ENCODE measurements at regions not wholly inside any gene's neighbourhood (a gene's known extent, or its start where the extent isn't known, plus 50 kb on each side); places are given as distances from the start of the nearest gene placed in this dataset.
"Not testable (repeated sequence)": the region's sequence is repeated elsewhere in the genome, so short reads cannot be mapped to it uniquely, and the experiment has no call there.

GRCh38 chr13:69649063-69649392 lies 458.6 kb upstream of the ATXN8OS start:
- DNase-seq (ENCODE audit: low read depth, low spot score): no peak
- no peak overlapping the region for H3K27ac ChIP-seq

GRCh38 chr13:69648340-69649062 lies 459.1 kb upstream of the ATXN8OS start:
- DNase-seq (ENCODE audit: low read depth, low spot score): no peak
- no peak overlapping the region for H3K27ac ChIP-seq

- no peak overlapping the region for H3K27ac ChIP-seq
- DNase-seq (ENCODE audit: low read depth, low spot score): no peak
These were observed 463.2 kb upstream of the ATXN8OS start for GRCh38 chr13:69644447-69644846.

GRCh38 chr13:69641773-69642172 lies 465.9 kb upstream of the ATXN8OS start:
- H3K27ac ChIP-seq: no peak overlapping the region
- no peak for DNase-seq (ENCODE audit: low read depth, low spot score)

- no peak overlapping the region for H3K27ac ChIP-seq
- DNase-seq (ENCODE audit: low read depth, low spot score): no peak
These were observed 474.6 kb upstream of the ATXN8OS start for GRCh38 chr13:69633044-69633443.

- H3K27ac ChIP-seq: no peak overlapping the region
These were observed 483.7 kb upstream of the ATXN8OS start for GRCh38 chr13:69623973-69624372.

GRCh38 chr13:69619651-69620050 lies 488.0 kb upstream of the ATXN8OS start:
- no peak overlapping the region for H3K27ac ChIP-seq
- DNase-seq (ENCODE audit: low read depth, low spot score): no peak

More at GRCh38 chr13:69623973-69624372, 483.7 kb upstream of the ATXN8OS start:
- DNase-seq (ENCODE audit: low read depth, low spot score): no peak

GRCh38 chr13:69618838-69619237 lies 488.8 kb upstream of the ATXN8OS start:
- no peak for DNase-seq (ENCODE audit: low read depth, low spot score)
- H3K27ac ChIP-seq: no peak overlapping the region

- DNase-seq (ENCODE audit: low read depth, low spot score): no peak
- no peak overlapping the region for H3K27ac ChIP-seq
These were observed 489.2 kb upstream of the ATXN8OS start for GRCh38 chr13:69618393-69618792.

GRCh38 chr13:69617587-69617986 lies 490.0 kb upstream of the ATXN8OS start:
- H3K27ac ChIP-seq: no peak overlapping the region
- no peak for DNase-seq (ENCODE audit: low read depth, low spot score)

GRCh38 chr13:69616396-69616795 lies 491.2 kb upstream of the ATXN8OS start:
- no peak overlapping the region for H3K27ac ChIP-seq
- no peak for DNase-seq (ENCODE audit: low read depth, low spot score)

GRCh38 chr13:69615055-69615454 lies 492.6 kb upstream of the ATXN8OS start:
- not testable (repeated sequence) for H3K27ac ChIP-seq; DNase-seq (ENCODE audit: low read depth, low spot score)

GRCh38 chr13:69604698-69605097 lies 502.9 kb upstream of the ATXN8OS start:
- no peak overlapping the region for H3K27ac ChIP-seq
- DNase-seq (ENCODE audit: low read depth, low spot score): no peak

GRCh38 chr13:69603144-69603853 lies 504.3 kb upstream of the ATXN8OS start:
- no peak overlapping the region for H3K27ac ChIP-seq
- no peak for DNase-seq (ENCODE audit: low read depth, low spot score)

- H3K27ac ChIP-seq: no peak overlapping the region
These were observed 506.0 kb upstream of the ATXN8OS start for GRCh38 chr13:69601661-69602060.

GRCh38 chr13:69600811-69601210 lies 506.8 kb upstream of the ATXN8OS start:
- no peak overlapping the region for H3K27ac ChIP-seq
- DNase-seq (ENCODE audit: low read depth, low spot score): no peak

More at GRCh38 chr13:69601661-69602060, 506.0 kb upstream of the ATXN8OS start:
- no peak for DNase-seq (ENCODE audit: low read depth, low spot score)

GRCh38 chr13:69597088-69597487 lies 510.5 kb upstream of the ATXN8OS start:
- DNase-seq (ENCODE audit: low read depth, low spot score): no peak
- H3K27ac ChIP-seq: no peak overlapping the region

- no peak for DNase-seq (ENCODE audit: low read depth, low spot score)
- H3K27ac ChIP-seq: no peak overlapping the region
These were observed 512.4 kb upstream of the ATXN8OS start for GRCh38 chr13:69595181-69595580.

GRCh38 chr13:69591437-69591836 lies 516.2 kb upstream of the ATXN8OS start:
- H3K27ac ChIP-seq: no peak overlapping the region
- no peak for DNase-seq (ENCODE audit: low read depth, low spot score)

GRCh38 chr13:69589531-69590235 lies 517.9 kb upstream of the ATXN8OS start:
- no peak for DNase-seq (ENCODE audit: low read depth, low spot score)
- H3K27ac ChIP-seq: no peak overlapping the region

GRCh38 chr13:69585656-69586055 lies 522.0 kb upstream of the ATXN8OS start:
- no peak for DNase-seq (ENCODE audit: low read depth, low spot score)
- no peak overlapping the region for H3K27ac ChIP-seq
